HT-29 (cell line): ENCODE measurements at regions not wholly inside any gene's neighbourhood (a gene's known extent, or its start where the extent isn't known, plus 50 kb on each side); places are given as distances from the start of the nearest gene placed in this dataset. TPM values are rescaled to one million over a fixed set of nuclear protein-coding genes. Genes with fewer than 3 reads are reported as not detected.
A peak's percentile ranks its signal among the peaks of the same experiment; 100 is the strongest.
"Not testable (repeated sequence)": the region's sequence is repeated elsewhere in the genome, so short reads cannot be mapped to it uniquely, and the experiment has no call there.

Experiments used
- DNase-seq: peaks from one replicate; pipeline ENCODE4 v3.0.0-alpha.2; 2015; ENCODE audit warnings: low spot score
- small RNA-seq: library from RNA; depleted of rRNA; stranded (forward); fragments of <200 nt; gene quantifications from one replicate; pipeline ENCODE3, GENCODE V24; 2014

DNA sequence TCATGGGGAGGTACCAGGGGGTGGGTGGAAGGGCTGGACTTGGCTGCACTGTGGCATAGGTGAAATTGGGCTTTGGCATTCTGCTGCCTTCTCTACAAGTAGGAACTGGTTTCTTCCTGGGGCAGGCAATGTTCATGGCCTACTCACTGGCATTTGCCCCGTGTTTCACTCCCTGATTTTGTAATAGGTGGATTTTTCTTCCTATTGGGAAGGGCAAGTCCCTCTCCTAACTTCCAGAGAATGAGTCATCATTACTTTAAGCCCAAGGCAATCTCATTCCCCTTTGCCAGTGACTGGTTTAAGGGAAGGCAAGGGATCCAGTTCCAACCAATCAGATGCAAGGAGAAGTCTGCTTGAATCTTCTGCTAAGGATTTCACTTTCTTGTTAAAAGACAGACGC, 67.9 kb upstream of the ANKRD55 start:
- no peak for DNase-seq

DNA sequence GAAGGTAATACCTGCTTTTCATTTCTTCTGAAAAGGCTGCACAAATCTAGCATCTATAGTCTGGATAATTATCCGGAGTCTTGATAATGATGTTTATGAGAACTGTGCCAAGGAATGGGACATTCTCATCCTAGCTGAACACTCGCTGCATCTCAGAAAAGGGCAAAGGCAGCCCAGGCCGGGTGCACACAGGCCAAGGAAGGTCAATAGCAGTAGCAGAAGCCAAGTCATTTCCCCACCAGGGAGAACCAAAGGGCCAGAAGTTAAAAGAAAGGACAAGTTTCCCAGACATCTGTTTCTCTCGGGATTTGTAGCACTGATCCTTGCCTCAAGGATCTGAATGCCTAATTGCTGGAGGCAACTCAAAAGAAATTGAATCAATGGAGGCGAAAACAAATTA, 66.1 kb upstream of the ANKRD55 start:
- DNase-seq: no peak

DNA sequence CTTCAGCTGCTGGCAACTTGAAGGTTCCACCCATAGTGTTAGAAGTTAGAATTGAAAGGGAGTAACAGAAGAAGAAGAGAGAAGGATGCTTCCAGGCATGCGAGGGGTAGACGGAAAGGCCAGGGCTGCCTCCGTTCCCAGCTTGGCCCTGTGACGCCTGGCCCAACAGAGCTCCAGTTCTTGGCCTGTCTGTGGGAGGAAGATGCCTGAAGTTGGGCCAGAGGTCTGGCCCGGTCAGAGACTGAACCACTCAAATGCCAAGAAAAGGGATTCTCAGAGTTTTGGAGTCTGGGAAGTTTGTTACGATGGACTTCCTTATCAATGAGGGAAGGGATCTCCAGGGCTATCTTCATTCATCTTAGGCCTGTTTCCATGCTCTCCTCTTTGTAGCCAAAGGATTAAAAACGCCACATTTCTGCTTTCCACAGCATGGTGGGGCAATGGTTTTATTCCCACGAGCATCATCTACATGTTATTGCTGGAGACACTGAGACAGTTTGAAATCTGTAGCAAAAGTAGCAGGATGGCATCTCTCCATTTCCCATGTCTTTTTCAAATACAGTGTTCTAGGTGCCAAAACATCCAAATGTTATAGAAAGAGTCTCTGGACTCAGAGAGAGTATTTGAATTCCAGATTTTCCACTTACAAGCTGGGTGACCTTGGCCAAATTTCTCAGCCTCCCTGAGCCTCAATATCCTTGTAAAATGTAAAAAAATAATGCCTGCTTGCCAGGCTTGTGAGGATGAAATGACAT, 65.4 kb upstream of the ANKRD55 start:
- no peak for DNase-seq

DNA sequence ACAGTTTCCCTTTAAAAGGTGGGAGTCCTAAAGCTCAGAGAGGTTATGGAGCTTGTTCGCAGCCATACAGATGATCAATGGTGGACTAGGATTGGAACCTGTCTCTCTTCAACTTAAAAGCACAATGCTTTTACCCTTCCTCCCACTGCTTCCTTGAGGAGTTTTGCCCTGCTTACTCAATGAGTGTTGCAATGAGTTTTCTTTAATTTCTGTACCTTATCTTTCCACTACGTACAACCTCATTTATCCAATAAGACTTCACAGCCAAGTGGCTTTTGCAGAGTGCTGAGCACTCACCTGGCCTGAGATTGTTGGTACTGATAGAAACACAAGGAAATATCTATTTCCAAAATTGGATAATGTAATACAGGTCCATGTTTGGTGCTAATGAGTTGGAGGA, 64.7 kb upstream of the ANKRD55 start:
- no peak for DNase-seq

DNA sequence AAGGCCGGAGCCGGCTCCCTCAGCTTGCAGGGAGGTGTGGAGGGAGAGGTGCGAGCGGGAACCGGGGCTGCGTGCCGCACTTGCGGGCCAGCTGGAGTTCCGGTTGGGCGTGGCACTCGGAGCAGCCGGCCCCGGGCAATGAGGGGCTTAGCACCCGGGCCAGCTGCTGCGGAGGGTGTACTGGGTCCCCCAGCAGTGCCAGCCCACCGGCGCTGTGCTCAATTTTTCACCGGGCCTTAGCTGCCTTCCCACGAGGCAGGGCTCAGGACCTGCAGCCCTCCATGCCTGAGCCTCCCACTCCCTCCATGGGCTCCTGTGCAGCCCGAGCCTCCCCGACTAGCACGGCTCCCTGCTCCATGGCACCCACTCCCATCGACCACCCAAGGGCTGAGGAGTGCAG, 62.2 kb upstream of the ANKRD55 start:
- DNase-seq: not testable (repeated sequence)

DNA sequence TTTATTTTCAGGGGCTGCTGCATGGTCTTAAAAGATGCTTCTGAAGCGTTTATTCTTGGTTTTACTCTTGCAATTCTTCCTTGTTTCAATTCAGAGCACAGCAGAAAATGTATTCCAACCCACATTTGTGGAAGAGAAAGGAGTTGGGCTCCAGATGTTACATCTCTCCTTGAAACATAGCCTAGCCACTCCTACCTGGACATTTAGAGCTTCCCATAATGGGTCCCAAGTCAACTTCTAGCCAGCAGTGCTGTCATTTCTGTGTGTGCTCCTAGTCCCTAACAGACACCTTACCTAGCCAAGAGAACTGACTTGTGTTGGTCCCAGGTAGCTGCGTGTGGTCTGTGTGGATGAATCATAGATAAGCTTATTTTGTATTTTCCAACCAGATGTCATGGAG, 61.2 kb upstream of the ANKRD55 start:
- DNase-seq: no peak

DNA sequence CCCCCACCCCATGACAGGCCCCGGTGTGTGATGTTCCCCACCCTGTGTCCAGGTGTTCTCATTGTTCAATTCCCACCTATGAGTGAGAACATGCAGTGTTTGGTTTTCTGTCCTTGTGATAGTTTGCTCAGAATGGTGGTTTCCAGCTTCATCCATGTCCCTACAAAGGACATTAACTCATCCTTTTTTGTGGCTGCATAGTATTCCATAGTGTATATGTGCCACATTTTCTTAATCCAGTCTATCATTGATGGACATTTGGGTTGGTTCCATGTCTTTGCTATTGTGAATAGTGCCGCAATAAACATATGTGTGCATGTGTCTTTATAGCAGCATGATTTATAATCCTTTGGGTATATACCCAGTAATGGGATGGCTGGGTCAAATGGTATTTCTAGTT, 59.7 kb upstream of the ANKRD55 start:
- not testable (repeated sequence) for DNase-seq

DNA sequence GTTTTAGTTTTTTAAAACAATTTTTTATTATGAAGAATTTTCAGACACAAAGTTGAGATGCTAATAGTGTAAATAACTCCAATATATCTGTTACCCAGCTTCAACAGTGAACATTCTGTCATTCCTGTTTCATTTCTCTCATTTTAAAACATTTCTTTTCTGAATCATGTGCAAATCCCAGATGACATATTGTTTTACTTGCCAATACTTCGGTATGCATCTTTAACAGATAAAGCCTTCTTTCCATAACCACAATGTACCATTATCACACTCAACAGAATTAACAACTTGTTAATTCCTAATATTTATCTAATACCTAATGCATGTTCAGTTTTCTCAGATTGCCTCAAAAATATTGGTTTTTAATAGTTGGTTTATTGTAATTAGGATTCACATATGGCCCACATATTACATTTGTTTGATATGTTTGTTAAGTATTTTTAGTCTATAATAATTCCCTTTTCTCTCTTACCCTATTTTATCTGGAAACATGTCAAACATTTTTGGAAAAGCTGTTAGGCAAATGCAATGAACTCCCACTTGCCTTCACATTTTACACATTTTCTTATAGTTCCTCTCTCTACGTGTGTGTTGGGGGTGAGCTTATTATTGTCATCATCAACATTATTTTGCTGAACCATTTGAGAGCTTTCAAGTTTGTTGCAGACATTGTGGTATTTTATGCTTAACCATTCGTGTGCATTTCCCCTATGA, 58.7 kb upstream of the ANKRD55 start:
- no peak for DNase-seq

DNA sequence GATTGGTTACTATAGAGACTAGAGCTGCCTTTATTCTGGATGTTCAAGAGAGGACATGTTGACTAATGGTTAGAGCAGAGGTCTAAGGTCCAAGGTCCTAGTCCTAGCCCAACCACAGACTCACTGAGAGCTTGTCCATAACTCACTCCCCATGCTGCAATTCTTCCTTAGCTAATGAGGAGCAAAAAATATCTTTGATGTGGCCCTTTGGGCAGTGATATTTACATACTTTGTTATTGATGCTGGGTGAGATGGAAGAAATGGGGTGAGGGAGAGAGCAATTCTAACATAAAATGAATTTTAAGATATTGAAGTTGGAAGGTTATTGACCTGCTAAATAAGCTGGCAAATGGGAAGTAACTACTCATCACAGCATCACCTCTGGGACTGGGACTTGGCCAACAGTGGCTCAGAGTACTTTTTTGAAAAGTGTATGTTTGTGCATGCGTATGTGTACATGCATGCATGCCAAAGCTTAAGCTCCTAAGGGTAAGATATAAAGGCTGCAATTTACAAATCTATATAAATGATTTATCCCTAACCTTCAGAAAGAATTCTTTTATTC, 58.0 kb upstream of the ANKRD55 start:
- DNase-seq: no peak

DNA sequence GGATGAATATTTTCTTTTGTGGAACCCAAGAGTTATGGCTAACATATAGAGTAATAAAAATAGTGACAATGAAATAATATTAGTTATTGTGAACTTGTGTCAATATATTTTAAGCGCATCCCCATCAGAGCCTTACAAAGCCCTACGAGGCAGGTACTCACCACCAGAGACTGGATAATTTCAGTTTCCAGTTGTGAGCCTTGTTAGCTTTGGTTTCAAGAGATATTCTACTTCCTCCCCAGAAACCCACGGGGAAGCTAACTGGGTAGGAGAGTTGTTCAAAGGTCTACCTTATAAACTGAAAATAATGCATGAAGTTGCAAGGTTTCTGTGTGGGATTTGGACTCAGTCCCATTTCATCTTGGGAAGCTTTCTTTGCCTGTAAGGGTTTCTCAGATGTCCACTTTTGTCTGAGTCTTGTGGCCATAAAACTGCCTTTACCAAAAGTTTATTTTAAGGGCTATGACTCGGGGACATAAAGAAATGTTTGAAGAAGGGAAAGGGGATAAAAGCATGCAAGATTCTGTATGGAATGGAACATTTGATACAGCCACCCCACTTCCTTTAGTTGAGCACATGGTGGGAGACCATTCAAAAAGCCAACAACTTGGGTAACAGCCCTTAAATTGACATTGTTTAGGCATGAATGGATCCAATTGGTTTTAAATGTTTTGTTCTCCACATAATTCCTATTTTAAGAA, 57.4 kb upstream of the ANKRD55 start:
- no peak for DNase-seq

DNA sequence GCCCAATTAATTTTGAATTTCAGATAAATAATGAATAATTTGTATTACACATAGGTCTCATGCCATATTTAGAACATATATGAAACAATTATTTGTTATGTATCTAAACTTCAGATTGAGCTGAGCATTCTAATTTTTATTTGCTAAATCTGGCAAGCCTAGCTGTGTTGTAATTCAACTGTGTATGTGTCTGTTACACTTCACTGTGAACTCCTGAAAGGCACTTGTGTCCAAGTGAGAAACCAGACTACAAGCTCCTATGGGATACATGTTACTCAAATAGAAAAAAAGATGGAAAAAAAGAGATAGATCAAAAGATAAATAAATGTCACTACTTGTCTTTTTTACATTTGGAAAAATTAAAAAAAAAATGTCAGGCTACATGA, 56.5 kb upstream of the ANKRD55 start:
- no peak for DNase-seq

DNA sequence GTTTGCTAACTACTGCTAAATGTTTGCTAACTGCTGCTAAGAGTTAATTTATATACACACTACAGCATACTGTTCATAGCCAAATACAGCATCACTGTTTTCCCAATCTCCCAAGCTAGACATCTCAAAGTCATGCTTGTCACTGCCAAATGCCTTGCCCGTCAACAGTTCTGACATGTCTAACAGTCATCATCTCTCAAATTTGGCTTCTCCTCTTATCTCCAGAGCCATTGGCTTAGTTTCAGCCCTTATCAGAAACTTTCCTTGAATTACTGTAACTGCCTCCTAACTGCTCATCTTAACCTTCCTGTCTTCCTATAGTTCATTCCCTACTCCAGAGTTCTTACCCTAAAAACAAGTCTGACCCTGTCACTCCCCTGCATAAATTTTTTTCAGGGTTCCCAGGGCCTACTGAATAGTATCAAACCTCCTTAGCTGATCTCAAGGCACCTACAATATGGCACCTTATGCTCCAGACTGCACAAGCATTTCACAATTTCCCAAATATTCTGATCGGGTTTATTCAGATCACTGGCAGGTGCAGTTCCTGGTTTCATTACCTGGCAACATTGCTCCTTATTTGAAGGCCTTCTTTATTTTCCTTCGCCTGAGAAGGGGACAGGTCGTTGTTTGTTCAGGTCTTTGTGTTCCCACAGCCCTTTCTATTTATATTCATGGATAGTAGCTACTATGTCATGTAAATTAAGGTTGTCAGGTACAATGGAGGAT, 55.9 kb upstream of the ANKRD55 start:
- DNase-seq: no peak

DNA sequence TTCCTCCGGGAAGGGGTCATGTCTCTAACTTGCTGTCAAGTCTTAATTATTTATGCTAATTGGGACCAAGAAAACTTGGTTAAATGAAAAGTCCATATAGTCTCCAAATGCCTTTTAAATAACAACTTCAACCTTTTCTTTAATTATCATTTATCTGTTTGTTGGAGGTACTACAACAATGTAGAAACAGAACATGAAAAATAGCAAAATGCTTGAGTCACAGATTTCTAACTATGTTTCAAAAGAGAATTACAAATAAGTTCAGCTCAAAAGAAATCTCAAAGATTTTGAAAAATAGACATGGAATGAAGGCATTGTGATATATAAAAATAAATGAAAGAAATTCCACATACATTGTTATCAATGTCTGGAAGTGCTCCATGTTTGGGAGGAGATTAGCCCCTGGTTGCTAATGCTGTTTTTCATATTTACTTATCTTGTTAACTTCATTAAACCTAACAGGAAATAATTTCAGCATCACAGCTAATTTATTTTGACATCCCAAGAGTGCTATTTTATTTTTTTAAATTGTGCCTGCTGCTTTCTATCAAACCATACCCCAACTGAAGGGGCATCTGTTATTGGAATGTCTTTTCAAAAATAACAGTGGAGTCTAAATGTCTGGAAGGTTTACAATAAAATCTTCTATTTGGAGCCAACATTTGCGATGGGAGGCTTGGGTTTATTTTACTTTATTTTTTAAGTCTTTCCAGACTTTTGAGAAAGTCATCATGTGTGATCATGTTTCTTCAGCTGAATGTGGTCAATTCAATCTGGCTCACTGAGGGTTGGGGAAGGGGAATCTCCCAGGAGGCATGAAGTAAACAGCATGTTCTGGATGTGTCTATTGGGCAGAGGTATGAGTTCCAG, 53.1 kb upstream of the ANKRD55 start:
- no peak for DNase-seq

DNA sequence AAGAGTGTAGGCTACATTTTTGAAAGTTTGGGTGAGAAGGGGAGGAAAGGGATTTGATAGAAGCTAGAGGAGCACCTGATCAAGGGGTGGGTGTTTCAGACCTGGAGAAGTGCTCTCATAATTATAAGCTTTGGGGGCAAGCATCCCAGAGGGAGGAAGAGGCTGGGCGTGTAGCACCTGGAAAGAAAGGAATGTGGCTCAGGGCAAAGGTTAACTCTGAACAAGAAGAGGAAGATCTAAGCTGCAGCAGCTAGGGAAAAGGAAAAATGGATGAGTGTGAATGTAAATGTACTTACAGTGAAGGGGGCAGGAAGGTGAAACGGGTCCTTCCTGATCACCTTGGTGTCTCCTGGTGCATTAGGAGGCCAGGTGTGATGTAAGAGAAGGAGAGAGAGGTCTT, 49.8 kb upstream of the ANKRD55 start:
- peak; percentile 48 for DNase-seq

Small RNAs in the stretch of these regions (small RNA-seq; reads per million reads assigned to genes)
- gene HMGN1P17 (not detected), gene RNU6ATAC2P (not detected)
